ENCODE measurements at regions not wholly inside any gene's neighbourhood (a gene's known extent, or its start where the extent isn't known, plus 50 kb on each side); places are given as distances from the start of the nearest gene placed in this dataset.

- CTCF ChIA-PET (ENCODE audit: unreplicated experiment) = no interaction called here
- Histone ChIP-seq H3K9me3 (ENCODE audit: low read length) (no peaks in the 10 kb centered on the region), H3K4me3 (ENCODE audit: low read depth, low read length, poor library complexity, severe bottlenecking) (no peak overlapping the region), H3K4me1 (ENCODE audit: insufficient read depth, low read length, poor library complexity, severe bottlenecking) (no peaks in the 10 kb centered on the region), H3K9me2 (ENCODE audit: insufficient read depth, low read length) (no peaks in the 10 kb centered on the region), H3K27ac (ENCODE audit: low read depth, low read length, poor library complexity, severe bottlenecking) (no peak overlapping the region), H4K20me1 (ENCODE audit: insufficient read depth, low read length) (no peaks in the 10 kb centered on the region), H3K4me2 (ENCODE audit: low read length) (no peak overlapping the region), H2AFZ (ENCODE audit: low read length) (no peak overlapping the region), H3K36me3 (ENCODE audit: insufficient read depth, low read length) (no peaks in the 10 kb centered on the region), H3K79me2 (ENCODE audit: insufficient read depth, low read depth, low read length) (no peaks in the 10 kb centered on the region)
- POLR2A ChIA-PET = interaction anchor here (0.6 kb wide), 1 partner anchor 1739 kb away, joined by 3 read pairs; no protein-coding TSS in a partner anchor
- DNase-seq (ENCODE audit: low spot score) = no peak
- intact Hi-C loops (cut with micrococcal nuclease; ENCODE audit: unreplicated experiment) = no loop called here
- no TSS peak for BruUV-seq (replicated peaks)
- TF ChIP-seq CTCF (conservative IDR thresholded peaks at IDR 0.05; ENCODE audit: low read length) = no peak
- TF ChIP-seq EZH2phosphoT487 (IDR thresholded peaks at IDR 0.05; ENCODE audit: borderline replicate concordance, low read depth, low read length) = no peak
Measured at GRCh38 chr13:85254641-85255040, 544.6 kb downstream of the SLITRK6 start.

- Histone ChIP-seq H3K4me2 (ENCODE audit: low read length) (no peak overlapping the region), H2AFZ (ENCODE audit: low read length) (no peak overlapping the region), H3K4me1 (ENCODE audit: insufficient read depth, low read length, poor library complexity, severe bottlenecking) (no peaks in the 10 kb centered on the region), H3K4me3 (ENCODE audit: low read depth, low read length, poor library complexity, severe bottlenecking) (no peak overlapping the region), H3K79me2 (ENCODE audit: insufficient read depth, low read depth, low read length) (no peaks in the 10 kb centered on the region), H4K20me1 (ENCODE audit: insufficient read depth, low read length) (no peaks in the 10 kb centered on the region), H3K36me3 (ENCODE audit: insufficient read depth, low read length) (no peaks in the 10 kb centered on the region), H3K27ac (ENCODE audit: low read depth, low read length, poor library complexity, severe bottlenecking) (no peak overlapping the region), H3K9me3 (ENCODE audit: low read length) (no peaks in the 10 kb centered on the region), H3K9me2 (ENCODE audit: insufficient read depth, low read length) (no peaks in the 10 kb centered on the region)
- TF ChIP-seq EZH2phosphoT487 (IDR thresholded peaks at IDR 0.05; ENCODE audit: borderline replicate concordance, low read depth, low read length) (no peak), CTCF (conservative IDR thresholded peaks at IDR 0.05; ENCODE audit: low read length) (no peak)
- CTCF ChIA-PET (ENCODE audit: unreplicated experiment) = no interaction called here
- no peak for DNase-seq (ENCODE audit: low spot score)
- POLR2A ChIA-PET = interaction anchor here (0.8 kb wide), 1 partner anchor 87 kb away, joined by 3 read pairs; no protein-coding TSS in a partner anchor
- BruUV-seq (replicated peaks) = no TSS peak
- intact Hi-C loops (cut with micrococcal nuclease; ENCODE audit: unreplicated experiment) = no loop called here
Measured at GRCh38 chr13:85249151-85249550, 550.1 kb downstream of the SLITRK6 start.

- intact Hi-C loops (cut with micrococcal nuclease; ENCODE audit: unreplicated experiment) = no loop called here
- Histone ChIP-seq H3K4me2 (ENCODE audit: low read length) (no peak overlapping the region), H3K36me3 (ENCODE audit: insufficient read depth, low read length) (no peaks in the 10 kb centered on the region), H3K27ac (ENCODE audit: low read depth, low read length, poor library complexity, severe bottlenecking) (no peak overlapping the region), H3K9me2 (ENCODE audit: insufficient read depth, low read length) (no peaks in the 10 kb centered on the region), H3K79me2 (ENCODE audit: insufficient read depth, low read depth, low read length) (no peaks in the 10 kb centered on the region), H2AFZ (ENCODE audit: low read length) (no peak overlapping the region), H3K4me1 (ENCODE audit: insufficient read depth, low read length, poor library complexity, severe bottlenecking) (no peaks in the 10 kb centered on the region), H4K20me1 (ENCODE audit: insufficient read depth, low read length) (no peaks in the 10 kb centered on the region), H3K9me3 (ENCODE audit: low read length) (no peaks in the 10 kb centered on the region), H3K4me3 (ENCODE audit: low read depth, low read length, poor library complexity, severe bottlenecking) (no peak overlapping the region)
- CTCF ChIA-PET (ENCODE audit: unreplicated experiment) = no interaction called here
- DNase-seq (ENCODE audit: low spot score) = no peak
- TF ChIP-seq EZH2phosphoT487 (IDR thresholded peaks at IDR 0.05; ENCODE audit: borderline replicate concordance, low read depth, low read length) (no peak), CTCF (conservative IDR thresholded peaks at IDR 0.05; ENCODE audit: low read length) (no peak)
- POLR2A ChIA-PET = interaction anchor here (0.5 to 0.6 kb wide), 2 partner anchors 50 to 526 kb away, joined by 3 read pairs; no protein-coding TSS in a partner anchor
- BruUV-seq (replicated peaks) = no TSS peak
Measured at GRCh38 chr13:85247780-85248179, 551.4 kb downstream of the SLITRK6 start.
